HL-60/S4 treated with phorbol 12-myristate 13-acetate at 8.2 ng/mL for 4 days and 3 days (cell line): ENCODE measurements at regions not wholly inside any gene's neighbourhood (a gene's known extent, or its start where the extent isn't known, plus 50 kb on each side); places are given as distances from the start of the nearest gene placed in this dataset.

ENCODE experiments used
- in situ Hi-C: fragments of 300-500 bp; cut with MboI; formaldehyde crosslinking; loops from 2 replicates; pipeline ENCODE4 v1.15.0; 2022; ENCODE audit warnings: low sequenced_read_pairs

- in situ Hi-C loops = no loop called here
Measured at GRCh38 chr14:71273366-71273765, 366.1 kb downstream of the PCNX1 start.

GRCh38 chr14:71284048-71284447 is 376.8 kb downstream of the PCNX1 start:
- in situ Hi-C loops = no loop called here

GRCh38 chr14:71286126-71286525 is 378.9 kb downstream of the PCNX1 start:
- in situ Hi-C loops = no loop called here

- in situ Hi-C loops = no loop called here
Measured at GRCh38 chr14:71287567-71287966, 380.3 kb downstream of the PCNX1 start.

GRCh38 chr14:71289536-71289935 is 382.3 kb downstream of the PCNX1 start:
- in situ Hi-C loops = no loop called here

- in situ Hi-C loops = no loop called here
Measured at GRCh38 chr14:71290301-71290700, 383.0 kb downstream of the PCNX1 start.

GRCh38 chr14:71290960-71291466 is 383.8 kb downstream of the PCNX1 start:
- in situ Hi-C loops = no loop called here

- in situ Hi-C loops = no loop called here
Measured at GRCh38 chr14:71296184-71296583, 388.9 kb downstream of the PCNX1 start.

- in situ Hi-C loops = no loop called here
Measured at GRCh38 chr14:71300566-71301330, 393.5 kb downstream of the PCNX1 start.

- in situ Hi-C loops = no loop called here
Measured at GRCh38 chr14:71301611-71302010, 394.4 kb downstream of the PCNX1 start.

GRCh38 chr14:71304690-71305089 is 397.4 kb downstream of the PCNX1 start:
- in situ Hi-C loops = no loop called here

- in situ Hi-C loops = no loop called here
Measured at GRCh38 chr14:71308671-71309070, 401.4 kb downstream of the PCNX1 start.

GRCh38 chr14:71309756-71310155 is 402.5 kb downstream of the PCNX1 start:
- in situ Hi-C loops = no loop called here

- in situ Hi-C loops = no loop called here
Measured at GRCh38 chr14:71311061-71311460, 403.8 kb downstream of the PCNX1 start.

GRCh38 chr14:71314717-71315116 is 407.5 kb downstream of the PCNX1 start:
- in situ Hi-C loops = no loop called here

- in situ Hi-C loops = no loop called here
Measured at GRCh38 chr14:71317385-71318096, 410.3 kb downstream of the PCNX1 start.

- in situ Hi-C loops = no loop called here
Measured at GRCh38 chr14:71318097-71318459, 410.8 kb downstream of the PCNX1 start.

- in situ Hi-C loops = no loop called here
Measured at GRCh38 chr14:71319666-71320065, 412.4 kb downstream of the PCNX1 start.

- in situ Hi-C loops = no loop called here
Measured at GRCh38 chr14:71320107-71320733, 413.0 kb downstream of the PCNX1 start, which contains the start of gene SIPA1L1. TSS of gene SIPA1L1 (plus strand) at chr14:71320476.

GRCh38 chr14:71320734-71321573 is 413.7 kb downstream of the PCNX1 start:
- in situ Hi-C loops = no loop called here
